DOHH2 (cell line): ENCODE measurements at regions not wholly inside any gene's neighbourhood (a gene's known extent, or its start where the extent isn't known, plus 50 kb on each side); places are given as distances from the start of the nearest gene placed in this dataset.
"Not testable (repeated sequence)": the region's sequence is repeated elsewhere in the genome, so short reads cannot be mapped to it uniquely, and the experiment has no call there.

ENCODE experiments used
- H3F3A ChIP-seq: fragments of 200-600 bp; sonication (generic), shearing (Covaris generic); 2 replicates; pipeline ENCODE4 v1.6.0; 2016; ENCODE audit warnings: antibody characterized with exemption, mild to moderate bottlenecking; ENCODE audit not compliant: control insufficient read depth, insufficient read depth
- H3K27ac ChIP-seq: fragments of 200-600 bp; sonication (generic); 2 replicates; pipeline ENCODE4 v1.5.1; 2014; ENCODE audit warnings: low read depth, mild to moderate bottlenecking, low read length, moderate library complexity
- H3K27me3 ChIP-seq: fragments of 200-600 bp; sonication (generic); 2 replicates; pipeline ENCODE4 v1.6.1; 2014; ENCODE audit warnings: mild to moderate bottlenecking, low read length, mixed read lengths; ENCODE audit not compliant: control insufficient read depth
- H3K36me3 ChIP-seq: fragments of 200-600 bp; sonication (generic); 2 replicates; pipeline ENCODE4 v1.6.1; 2014; ENCODE audit warnings: mild to moderate bottlenecking, low read length, moderate library complexity, mixed read lengths; ENCODE audit not compliant: control insufficient read depth
- H3K4me1 ChIP-seq: fragments of 200-600 bp; sonication (generic); 2 replicates; pipeline ENCODE4 v1.6.1; 2014; ENCODE audit warnings: mild to moderate bottlenecking, low read length, mixed read lengths; ENCODE audit not compliant: control insufficient read depth
- H3K4me2 ChIP-seq: fragments of 200-600 bp; sonication (generic); 2 replicates; pipeline ENCODE4 v1.6.0; 2014; ENCODE audit warnings: mild to moderate bottlenecking, low read length, moderate library complexity
- H3K4me3 ChIP-seq: fragments of 200-600 bp; sonication (generic); 2 replicates; pipeline ENCODE4 v1.5.1; 2014; ENCODE audit warnings: mild to moderate bottlenecking, low read length, mixed read lengths
- H3K79me2 ChIP-seq: fragments of 200-600 bp; sonication (generic); 2 replicates; pipeline ENCODE4 v1.6.1; 2014; ENCODE audit warnings: mild to moderate bottlenecking, low read length, mixed read lengths; ENCODE audit not compliant: control insufficient read depth
- H3K9me2 ChIP-seq: fragments of 200-600 bp; sonication (generic); replicated peaks from 2 replicates; pipeline ENCODE4 v1.6.1; 2014; ENCODE audit warnings: mild to moderate bottlenecking, low read length, mixed read lengths; ENCODE audit not compliant: control insufficient read depth
- H3K9me3 ChIP-seq: fragments of 200-600 bp; sonication (generic); 2 replicates; pipeline ENCODE4 v1.6.1; 2014; ENCODE audit warnings: antibody characterized with exemption, low read length, mixed read lengths; ENCODE audit not compliant: control insufficient read depth, insufficient read depth
- H4K20me1 ChIP-seq: fragments of 200-600 bp; sonication (generic); 2 replicates; pipeline ENCODE4 v1.6.0; 2014; ENCODE audit warnings: low read depth, mild to moderate bottlenecking, antibody characterized with exemption, low read length, moderate library complexity; ENCODE audit not compliant: control insufficient read depth, insufficient read depth
- CTCF ChIP-seq: fragments of 200-600 bp; sonication (generic); IDR thresholded peaks from one replicate; pipeline ENCODE4 v1.5.1; 2014; ENCODE audit warnings: antibody characterized with exemption, mild to moderate bottlenecking, low read depth, low read length; ENCODE audit not compliant: poor library complexity, severe bottlenecking
- EZH2phosphoT487 ChIP-seq: fragments of 200-600 bp; sonication (generic); IDR thresholded peaks from 2 replicates; pipeline ENCODE4 v1.6.1; 2017; ENCODE audit warnings: borderline replicate concordance, mild to moderate bottlenecking, antibody characterized with exemption, low read length, moderate library complexity, mixed read lengths

- Histone ChIP-seq H3K79me2 (no peaks in the 10 kb centered on the region), H3K36me3 (no peaks in the 10 kb centered on the region), H3K4me1 (no peaks in the 10 kb centered on the region), H3K4me3 (no peak overlapping the region), H4K20me1 (no peaks in the 10 kb centered on the region), H3K4me2 (no peak overlapping the region), H3K9me2 (no peaks in the 10 kb centered on the region), H3K27me3 (peaks cover 38% of the 10 kb centered on the region), H3K9me3 (no peaks in the 10 kb centered on the region), H3F3A (no peaks in the 10 kb centered on the region), H3K27ac (no peak overlapping the region)
- no peak for TF ChIP-seq EZH2phosphoT487
- no peak for TF ChIP-seq CTCF
Observed at GRCh38 chr7:93717217-93717900, 142.8 kb upstream of the CALCR start.

GRCh38 chr7:93715234-93715633 is 140.7 kb upstream of the CALCR start:
- Histone ChIP-seq H3K79me2 (no peaks in the 10 kb centered on the region), H3K27ac (no peak overlapping the region), H3K4me2 (no peak overlapping the region), H3K27me3 (peaks cover 40% of the 10 kb centered on the region), H3K9me2 (no peaks in the 10 kb centered on the region), H4K20me1 (no peaks in the 10 kb centered on the region), H3K4me1 (no peaks in the 10 kb centered on the region), H3F3A (no peaks in the 10 kb centered on the region), H3K9me3 (no peaks in the 10 kb centered on the region), H3K4me3 (no peak overlapping the region), H3K36me3 (no peaks in the 10 kb centered on the region)
- TF ChIP-seq EZH2phosphoT487: no peak
- TF ChIP-seq CTCF: peak; percentile 80

GRCh38 chr7:93711926-93712325 is 137.4 kb upstream of the CALCR start:
- Histone ChIP-seq H3K4me1 (no peaks in the 10 kb centered on the region), H3K9me3 (no peaks in the 10 kb centered on the region), H3F3A (no peaks in the 10 kb centered on the region), H3K4me2 (no peak overlapping the region), H3K4me3 (no peak overlapping the region), H3K27ac (no peak overlapping the region), H3K79me2 (no peaks in the 10 kb centered on the region), H3K27me3 (peaks cover 30% of the 10 kb centered on the region), H4K20me1 (no peaks in the 10 kb centered on the region), H3K9me2 (no peaks in the 10 kb centered on the region), H3K36me3 (no peaks in the 10 kb centered on the region)
- TF ChIP-seq CTCF (no peak), EZH2phosphoT487 (no peak)

GRCh38 chr7:93708255-93708654 is 133.7 kb upstream of the CALCR start:
- not testable (repeated sequence) for H3F3A ChIP-seq, H3K4me2 ChIP-seq, H3K9me2 ChIP-seq, H3K9me3 ChIP-seq, H3K4me3 ChIP-seq, H4K20me1 ChIP-seq, H3K36me3 ChIP-seq, H3K4me1 ChIP-seq, H3K27ac ChIP-seq, H3K79me2 ChIP-seq, H3K27me3 ChIP-seq
